GM10248 (cell line): ENCODE measurements at regions not wholly inside any gene's neighbourhood (a gene's known extent, or its start where the extent isn't known, plus 50 kb on each side); places are given as distances from the start of the nearest gene placed in this dataset.
"Not testable (repeated sequence)": the region's sequence is repeated elsewhere in the genome, so short reads cannot be mapped to it uniquely, and the experiment has no call there.

Source experiments
- CTCF ChIA-PET: fragments of 300-600 bp; sonication (Branson Sonifier 250); formaldehyde crosslinking; extraction: SDS; loops from one replicate; lab custom pipeline; 2021; ENCODE audit warnings: antibody characterized with exemption; lab: Yijun Ruan, JAX
- POLR2A ChIA-PET: fragments of 350-650 bp; sonication (Branson Sonifier 250); formaldehyde crosslinking; extraction: SDS; loops from one replicate; lab custom pipeline; 2020; ENCODE audit warnings: antibody characterized with exemption; lab: Yijun Ruan, JAX
- DNase-seq: peaks from one replicate; pipeline ENCODE4 v3.0.0; 2012; ENCODE audit errors: extremely low spot score
- TF ChIP-seq, protein P1 (sequence below): IDR thresholded peaks from 2 replicates; pipeline ENCODE4 v1.5.1; 2012; ENCODE audit warnings: mild to moderate bottlenecking, low read depth; ENCODE audit errors: extremely low read depth, missing control alignments, control extremely low read depth

DNA sequence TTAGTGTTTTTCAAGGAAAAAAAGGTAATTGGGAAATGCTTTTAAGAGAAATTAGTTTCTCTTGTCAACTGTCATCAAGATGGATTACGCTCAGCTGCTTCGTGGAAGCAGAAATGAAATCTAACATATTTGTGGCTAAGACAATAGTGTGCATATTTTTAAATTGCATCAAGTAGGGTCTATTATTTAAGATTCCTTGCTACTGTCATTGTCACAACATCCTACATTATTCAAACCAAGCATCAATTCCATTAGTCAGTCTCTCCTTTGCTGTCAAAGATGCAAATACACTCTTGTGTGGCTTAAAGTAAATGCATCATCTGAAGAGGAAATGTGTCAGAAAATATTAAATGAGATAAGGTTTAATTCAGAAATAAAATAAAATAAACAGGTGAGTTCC lies 1277.6 kb upstream of the SEL1L start:
- TF ChIP-seq, protein P1, sequence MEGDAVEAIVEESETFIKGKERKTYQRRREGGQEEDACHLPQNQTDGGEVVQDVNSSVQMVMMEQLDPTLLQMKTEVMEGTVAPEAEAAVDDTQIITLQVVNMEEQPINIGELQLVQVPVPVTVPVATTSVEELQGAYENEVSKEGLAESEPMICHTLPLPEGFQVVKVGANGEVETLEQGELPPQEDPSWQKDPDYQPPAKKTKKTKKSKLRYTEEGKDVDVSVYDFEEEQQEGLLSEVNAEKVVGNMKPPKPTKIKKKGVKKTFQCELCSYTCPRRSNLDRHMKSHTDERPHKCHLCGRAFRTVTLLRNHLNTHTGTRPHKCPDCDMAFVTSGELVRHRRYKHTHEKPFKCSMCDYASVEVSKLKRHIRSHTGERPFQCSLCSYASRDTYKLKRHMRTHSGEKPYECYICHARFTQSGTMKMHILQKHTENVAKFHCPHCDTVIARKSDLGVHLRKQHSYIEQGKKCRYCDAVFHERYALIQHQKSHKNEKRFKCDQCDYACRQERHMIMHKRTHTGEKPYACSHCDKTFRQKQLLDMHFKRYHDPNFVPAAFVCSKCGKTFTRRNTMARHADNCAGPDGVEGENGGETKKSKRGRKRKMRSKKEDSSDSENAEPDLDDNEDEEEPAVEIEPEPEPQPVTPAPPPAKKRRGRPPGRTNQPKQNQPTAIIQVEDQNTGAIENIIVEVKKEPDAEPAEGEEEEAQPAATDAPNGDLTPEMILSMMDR = no peak
- no peak for DNase-seq
- ChIA-PET POLR2A (no interaction called here), CTCF (no interaction called here)

DNA sequence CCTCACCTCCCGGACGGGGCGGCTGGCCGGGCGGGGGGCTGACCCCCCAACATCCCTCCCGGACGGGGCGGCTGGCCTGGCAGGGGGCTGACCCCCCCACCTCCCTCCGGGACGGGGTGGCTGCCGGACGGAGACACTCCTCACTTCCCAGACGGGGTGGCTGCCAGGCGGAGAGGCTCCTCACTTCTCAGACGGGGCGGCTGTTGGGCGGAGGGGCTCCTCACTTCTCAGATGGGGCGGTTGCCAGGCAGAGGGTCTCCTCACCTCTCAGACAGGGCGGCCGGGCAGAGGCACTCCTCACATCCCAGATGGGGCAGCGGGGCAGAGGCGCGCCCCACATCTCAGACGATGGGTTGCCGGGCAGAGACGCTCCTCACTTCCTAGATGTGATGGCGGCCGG lies 1280.7 kb upstream of the SEL1L start:
- POLR2A ChIA-PET, CTCF ChIA-PET, DNase-seq: not testable (repeated sequence)

DNA sequence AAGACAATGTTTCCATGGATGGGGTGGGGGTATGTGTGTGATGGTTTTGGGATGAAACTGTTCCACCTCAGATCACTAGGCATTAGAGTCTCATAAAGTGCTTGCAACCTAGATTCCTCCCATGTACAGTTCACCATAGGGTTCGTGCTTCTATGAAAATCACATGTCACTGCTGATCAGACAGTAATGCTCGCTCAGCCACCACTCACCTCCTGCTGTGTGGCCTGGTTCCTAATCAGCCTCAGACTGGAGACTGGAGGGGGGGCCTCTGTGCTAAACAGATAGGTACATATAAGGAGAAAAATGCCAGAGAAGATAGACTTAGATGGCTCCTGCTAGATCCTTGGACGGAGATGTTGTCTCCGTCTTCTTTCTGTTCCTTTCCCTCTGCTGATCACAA lies 1296.9 kb upstream of the SEL1L start:
- no peak for DNase-seq
- POLR2A ChIA-PET = no interaction called here
- CTCF ChIA-PET = interaction anchor here (1.1 to 1.2 kb wide), 2 partner anchors 10 to 44 kb away, joined by 3 to 4 read pairs; no protein-coding TSS in a partner anchor
- TF ChIP-seq, protein P1 = no peak

DNA sequence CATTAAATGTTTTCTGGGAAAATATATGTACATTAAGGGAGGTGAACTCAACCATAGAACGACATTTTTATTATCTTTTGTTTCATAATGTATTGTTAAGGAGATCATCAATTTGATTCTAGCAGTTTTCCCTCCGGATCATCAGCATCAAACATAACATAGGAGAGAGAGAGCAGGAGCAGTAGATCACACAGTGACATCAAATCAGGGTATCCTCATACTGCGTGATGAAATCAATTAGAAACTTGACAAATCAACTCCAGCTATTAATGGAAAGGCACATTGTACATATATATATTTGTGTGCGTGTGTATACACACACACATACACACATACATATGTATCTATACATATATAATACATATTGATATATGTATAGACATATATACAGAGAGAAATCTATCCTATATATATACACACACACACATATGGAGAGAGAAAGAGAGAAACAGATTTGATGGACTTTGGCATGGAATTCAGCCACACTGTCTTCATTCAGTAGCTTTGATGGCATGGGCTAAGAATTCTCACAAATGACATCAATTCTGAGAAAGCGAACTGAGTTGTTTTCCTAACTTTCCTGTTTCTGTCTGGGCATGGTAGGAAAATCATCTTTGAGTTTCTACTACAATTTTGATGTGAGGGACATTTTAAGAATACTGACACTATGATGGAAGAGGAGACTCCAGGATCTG lies 1302.8 kb upstream of the SEL1L start:
- POLR2A ChIA-PET = no interaction called here
- CTCF ChIA-PET = no interaction called here
- TF ChIP-seq, protein P1 = no peak
- no peak for DNase-seq

DNA sequence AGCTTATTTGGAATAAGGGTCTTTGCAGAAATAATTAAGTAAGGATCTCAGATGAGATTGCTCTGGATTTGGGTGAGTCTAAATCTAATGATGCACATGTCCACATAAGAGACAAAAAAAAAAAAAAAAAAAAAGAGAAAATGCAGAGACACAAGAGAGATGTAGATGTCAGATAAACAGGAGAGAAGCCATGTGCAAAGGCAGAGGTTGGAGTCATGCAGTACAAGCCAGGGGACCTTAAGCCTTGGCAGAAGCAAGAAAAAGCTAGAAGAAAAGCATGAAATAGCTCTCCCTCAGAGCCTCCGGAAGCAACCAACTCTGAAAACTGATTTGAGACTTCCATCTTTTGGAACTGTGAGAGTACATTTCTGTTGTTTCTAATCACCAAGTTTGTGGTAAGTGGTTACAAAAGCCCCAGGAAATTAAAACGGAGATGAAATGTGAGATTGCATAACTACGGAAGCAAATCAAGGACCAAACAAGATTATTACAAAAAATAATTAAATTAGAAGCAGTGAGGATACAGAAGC lies 1304.0 kb upstream of the SEL1L start:
- TF ChIP-seq, protein P1 = no peak
- ChIA-PET POLR2A (no interaction called here), CTCF (no interaction called here)

DNA sequence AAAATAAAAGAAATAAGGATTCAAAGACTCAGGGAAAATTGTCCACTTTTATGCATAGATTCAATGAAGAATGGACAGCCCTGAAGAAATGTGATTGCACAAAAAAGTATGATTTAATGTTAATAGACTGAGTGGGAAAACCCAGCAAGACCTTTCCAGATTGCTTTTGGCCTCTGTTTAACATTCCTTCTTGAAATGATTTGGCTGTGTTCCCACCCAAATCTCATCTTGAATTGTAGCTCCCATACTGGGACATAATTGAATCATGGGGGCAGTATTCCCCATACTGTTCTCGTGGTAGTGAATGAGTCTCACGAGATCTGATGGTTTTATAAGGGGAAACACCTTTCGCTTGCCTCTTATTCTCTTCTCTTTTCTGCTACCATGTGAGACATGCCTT lies 1316.9 kb upstream of the SEL1L start:
- TF ChIP-seq, protein P1 = no peak
- ChIA-PET CTCF (no interaction called here), POLR2A (no interaction called here)
- no peak for DNase-seq

More for the DNA sequence above, 1304.0 kb upstream of the SEL1L start:
- DNase-seq = no peak

DNA sequence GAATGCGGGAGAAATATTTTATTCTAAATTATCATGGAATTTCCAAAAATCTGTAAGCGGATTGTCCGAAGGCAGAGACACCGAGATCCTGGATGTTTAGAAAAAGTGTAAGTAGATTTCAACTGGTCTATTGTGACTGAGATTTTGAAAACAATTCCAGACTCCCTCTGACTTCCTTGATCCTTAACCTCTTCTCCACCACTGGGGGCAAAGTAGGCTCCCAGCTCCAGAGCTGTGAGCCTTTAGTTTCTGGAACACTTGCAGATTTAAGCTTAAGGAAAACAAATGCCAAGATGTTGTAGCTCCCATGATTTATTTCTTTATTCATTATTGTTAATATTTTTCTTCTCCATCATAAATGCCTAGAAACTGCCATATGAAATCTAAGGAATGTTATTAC lies 1320.5 kb upstream of the SEL1L start:
- CTCF ChIA-PET = no interaction called here
- no peak for DNase-seq
- TF ChIP-seq, protein P1 = no peak
- POLR2A ChIA-PET = no interaction called here
